ENCODE measurements at regions not wholly inside any gene's neighbourhood (a gene's known extent, or its start where the extent isn't known, plus 50 kb on each side); places are given as distances from the start of the nearest gene placed in this dataset.

- Histone ChIP-seq H3K36me3 (no peaks in the 10 kb centered on the region), H3K4me1 (no peaks in the 10 kb centered on the region)
- TF ChIP-seq CTCF (IDR thresholded peaks at IDR 0.05; ENCODE audit: low read depth, low read length) = no peak
These were observed 1271.7 kb downstream of the CNTNAP5 start for GRCh38 chr2:125296742-125297141.

GRCh38 chr2:125310657-125311364 is 1285.7 kb downstream of the CNTNAP5 start:
- no peaks in the 10 kb centered on the region for H3K9me3 ChIP-seq
- no peaks in the 10 kb centered on the region for H3K36me3 ChIP-seq
- no peaks in the 10 kb centered on the region for H3K4me1 ChIP-seq
- TF ChIP-seq CTCF (IDR thresholded peaks at IDR 0.05; ENCODE audit: low read depth, low read length) = no peak
- DNase-seq = no peak
- H3K4me3 ChIP-seq (ENCODE audit: low read depth, low read length) = no peak overlapping the region
- H3K27me3 ChIP-seq = no peaks in the 10 kb centered on the region

More at GRCh38 chr2:125296742-125297141, 1271.7 kb downstream of the CNTNAP5 start:
- no peaks in the 10 kb centered on the region for H3K27me3 ChIP-seq
- no peak for DNase-seq
- H3K9me3 ChIP-seq = no peaks in the 10 kb centered on the region
- no peak overlapping the region for H3K4me3 ChIP-seq (ENCODE audit: low read depth, low read length)

- no peaks in the 10 kb centered on the region for H3K4me1 ChIP-seq
- TF ChIP-seq CTCF (IDR thresholded peaks at IDR 0.05; ENCODE audit: low read depth, low read length) = no peak
- H3K9me3 ChIP-seq = no peaks in the 10 kb centered on the region
- no peak overlapping the region for H3K4me3 ChIP-seq (ENCODE audit: low read depth, low read length)
- no peak for DNase-seq
- no peaks in the 10 kb centered on the region for H3K27me3 ChIP-seq
- H3K36me3 ChIP-seq = no peaks in the 10 kb centered on the region
These were observed 1287.3 kb downstream of the CNTNAP5 start for GRCh38 chr2:125312342-125312741.

GRCh38 chr2:125313806-125314205 is 1288.7 kb downstream of the CNTNAP5 start:
- Histone ChIP-seq H3K36me3 (no peaks in the 10 kb centered on the region), H3K4me1 (no peaks in the 10 kb centered on the region), H3K4me3 (ENCODE audit: low read depth, low read length) (no peak overlapping the region), H3K9me3 (no peaks in the 10 kb centered on the region), H3K27me3 (no peaks in the 10 kb centered on the region)
- no peak for DNase-seq
- TF ChIP-seq CTCF (IDR thresholded peaks at IDR 0.05; ENCODE audit: low read depth, low read length) = no peak

- Histone ChIP-seq H3K9me3 (no peaks in the 10 kb centered on the region), H3K4me3 (ENCODE audit: low read depth, low read length) (no peak overlapping the region), H3K4me1 (no peaks in the 10 kb centered on the region), H3K36me3 (no peaks in the 10 kb centered on the region), H3K27me3 (no peaks in the 10 kb centered on the region)
- no peak for TF ChIP-seq CTCF (IDR thresholded peaks at IDR 0.05; ENCODE audit: low read depth, low read length)
- DNase-seq = no peak
These were observed 1293.7 kb downstream of the CNTNAP5 start for GRCh38 chr2:125318740-125319139.

- no peak for DNase-seq
These were observed 1299.2 kb downstream of the CNTNAP5 start for GRCh38 chr2:125324273-125324672.

More at GRCh38 chr2:125324273-125324672, 1299.2 kb downstream of the CNTNAP5 start:
- no peaks in the 10 kb centered on the region for H3K9me3 ChIP-seq
- no peaks in the 10 kb centered on the region for H3K27me3 ChIP-seq
- H3K4me3 ChIP-seq (ENCODE audit: low read depth, low read length) = no peak overlapping the region
- no peak for TF ChIP-seq CTCF (IDR thresholded peaks at IDR 0.05; ENCODE audit: low read depth, low read length)
- no peaks in the 10 kb centered on the region for H3K4me1 ChIP-seq
- H3K36me3 ChIP-seq = no peaks in the 10 kb centered on the region
